ENCODE measurements at regions not wholly inside any gene's neighbourhood (a gene's known extent, or its start where the extent isn't known, plus 50 kb on each side); places are given as distances from the start of the nearest gene placed in this dataset.

DNA sequence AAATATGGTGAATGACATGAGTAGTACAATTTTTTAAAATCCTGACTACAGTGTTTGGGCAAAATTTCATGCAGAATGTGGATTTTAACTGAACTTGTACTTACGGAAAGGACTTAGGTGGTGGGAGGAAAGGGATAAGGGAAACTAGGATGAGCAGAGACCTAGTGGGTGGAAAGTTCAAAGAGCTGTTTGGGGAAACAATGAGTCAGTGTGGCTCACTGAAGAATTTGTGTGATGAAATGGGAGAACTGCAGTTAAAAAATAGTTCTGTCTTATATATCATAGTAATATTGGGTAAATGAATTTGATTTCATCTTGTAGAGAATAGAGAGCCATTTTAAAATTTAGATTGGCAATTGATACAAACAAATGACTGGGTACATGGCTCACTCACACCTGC, 220.1 kb upstream of the CTAGE1 start:
- no peak for TF ChIP-seq POLR2A (IDR thresholded peaks at IDR 0.05; ENCODE audit: low read depth, low read length)
- no peak for TF ChIP-seq POLR2AphosphoS5 (IDR thresholded peaks at IDR 0.05; ENCODE audit: low read depth, low read length)
- TF ChIP-seq POU2F2 (IDR thresholded peaks at IDR 0.05; ENCODE audit: low read depth, low read length) = no peak
- TF ChIP-seq PAX5 (IDR thresholded peaks at IDR 0.05; ENCODE audit: insufficient read depth, low read length, severe bottlenecking) = no peak
